HL-60 (cell line): ENCODE measurements at regions not wholly inside any gene's neighbourhood (a gene's known extent, or its start where the extent isn't known, plus 50 kb on each side); places are given as distances from the start of the nearest gene placed in this dataset.

Experiments
- DNase-seq, 2 experiments: peaks; one replicate each; pipeline ENCODE4 v3.0.0-alpha.2; 2010 to 2020; ENCODE audit warnings: low read depth in 1 of 2, low spot score in 1 of 2
- H3K27ac ChIP-seq: fragments of 250-450 bp; sonication (Bioruptor Pico); replicated peaks from 2 replicates; pipeline ENCODE4 v1.5.1; 2020; ENCODE audit warnings: mild to moderate bottlenecking, moderate library complexity
- H3K27me3 ChIP-seq: fragments of 250-450 bp; sonication (Bioruptor Pico); 2 replicates; pipeline ENCODE4 v1.5.1; 2021; ENCODE audit warnings: mild to moderate bottlenecking, moderate library complexity; ENCODE audit not compliant: insufficient read depth, poor library complexity, severe bottlenecking
- H3K4me3 ChIP-seq: replicated peaks from 2 replicates; pipeline ENCODE4 v1.5.1; 2011; ENCODE audit warnings: mild to moderate bottlenecking, control low read depth, low read length; ENCODE audit not compliant: insufficient read depth
- CTCF ChIP-seq: IDR thresholded peaks from one replicate; pipeline ENCODE4 v1.5.1; 2011; ENCODE audit warnings: low read length, control low read depth, inconsistent platforms; ENCODE audit not compliant: insufficient read depth
- GABPA ChIP-seq: IDR thresholded peaks from 2 replicates; pipeline ENCODE4 v1.6.1; 2012; ENCODE audit warnings: low read depth
- POLR2AphosphoS5 ChIP-seq: IDR thresholded peaks from 2 replicates; pipeline ENCODE4 v1.6.1; 2012; ENCODE audit warnings: low read depth
- SPI1 ChIP-seq: IDR thresholded peaks from 2 replicates; pipeline ENCODE4 v1.6.1; 2012; ENCODE audit warnings: low read depth, mild to moderate bottlenecking, borderline replicate concordance
- TF ChIP-seq, protein P1 (sequence below): IDR thresholded peaks from 2 replicates; pipeline ENCODE4 v1.6.1; 2012; ENCODE audit warnings: low read depth; ENCODE audit not compliant: insufficient replicate concordance

GRCh38 chr2:6181525-6181924 lies 489.3 kb downstream of the SOX11 start:
- TF ChIP-seq POLR2AphosphoS5 (no peak), SPI1 (no peak), CTCF (no peak), GABPA (no peak)
- TF ChIP-seq, protein P1, sequence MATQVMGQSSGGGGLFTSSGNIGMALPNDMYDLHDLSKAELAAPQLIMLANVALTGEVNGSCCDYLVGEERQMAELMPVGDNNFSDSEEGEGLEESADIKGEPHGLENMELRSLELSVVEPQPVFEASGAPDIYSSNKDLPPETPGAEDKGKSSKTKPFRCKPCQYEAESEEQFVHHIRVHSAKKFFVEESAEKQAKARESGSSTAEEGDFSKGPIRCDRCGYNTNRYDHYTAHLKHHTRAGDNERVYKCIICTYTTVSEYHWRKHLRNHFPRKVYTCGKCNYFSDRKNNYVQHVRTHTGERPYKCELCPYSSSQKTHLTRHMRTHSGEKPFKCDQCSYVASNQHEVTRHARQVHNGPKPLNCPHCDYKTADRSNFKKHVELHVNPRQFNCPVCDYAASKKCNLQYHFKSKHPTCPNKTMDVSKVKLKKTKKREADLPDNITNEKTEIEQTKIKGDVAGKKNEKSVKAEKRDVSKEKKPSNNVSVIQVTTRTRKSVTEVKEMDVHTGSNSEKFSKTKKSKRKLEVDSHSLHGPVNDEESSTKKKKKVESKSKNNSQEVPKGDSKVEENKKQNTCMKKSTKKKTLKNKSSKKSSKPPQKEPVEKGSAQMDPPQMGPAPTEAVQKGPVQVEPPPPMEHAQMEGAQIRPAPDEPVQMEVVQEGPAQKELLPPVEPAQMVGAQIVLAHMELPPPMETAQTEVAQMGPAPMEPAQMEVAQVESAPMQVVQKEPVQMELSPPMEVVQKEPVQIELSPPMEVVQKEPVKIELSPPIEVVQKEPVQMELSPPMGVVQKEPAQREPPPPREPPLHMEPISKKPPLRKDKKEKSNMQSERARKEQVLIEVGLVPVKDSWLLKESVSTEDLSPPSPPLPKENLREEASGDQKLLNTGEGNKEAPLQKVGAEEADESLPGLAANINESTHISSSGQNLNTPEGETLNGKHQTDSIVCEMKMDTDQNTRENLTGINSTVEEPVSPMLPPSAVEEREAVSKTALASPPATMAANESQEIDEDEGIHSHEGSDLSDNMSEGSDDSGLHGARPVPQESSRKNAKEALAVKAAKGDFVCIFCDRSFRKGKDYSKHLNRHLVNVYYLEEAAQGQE: no peak
- Histone ChIP-seq H3K4me3 (no peak overlapping the region), H3K27me3 (no peaks in the 10 kb centered on the region), H3K27ac (no peak overlapping the region)
- no peak for DNase-seq

GRCh38 chr2:6181926-6182325 lies 489.7 kb downstream of the SOX11 start:
- DNase-seq: no peak
- no peaks in the 10 kb centered on the region for H3K27me3 ChIP-seq
- H3K27ac ChIP-seq: no peak overlapping the region
- no peak overlapping the region for H3K4me3 ChIP-seq
- TF ChIP-seq CTCF (no peak), SPI1 (no peak), POLR2AphosphoS5 (no peak), GABPA (no peak)
- TF ChIP-seq, protein P1: no peak

DNA sequence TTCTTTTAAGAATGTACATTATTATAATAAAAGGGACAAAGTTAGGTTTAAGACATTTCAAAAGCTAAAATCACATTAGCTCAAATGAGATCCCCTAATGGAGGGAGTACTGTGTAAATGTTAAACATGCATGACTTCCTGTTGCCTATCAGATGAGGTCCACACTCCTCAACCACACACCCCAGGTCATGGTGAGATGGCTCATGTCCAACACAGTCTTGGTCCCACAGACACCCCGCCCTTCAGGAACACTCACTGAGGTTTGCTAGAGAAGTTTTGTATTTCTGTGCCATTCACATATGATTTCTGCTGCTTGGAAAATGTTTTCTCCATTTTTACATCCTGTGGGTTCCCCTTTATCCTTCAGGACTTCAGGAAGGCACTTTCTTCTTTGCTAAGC lies 491.0 kb downstream of the SOX11 start:
- TF ChIP-seq CTCF: no peak
- TF ChIP-seq GABPA: no peak
- no peak for TF ChIP-seq SPI1
- Histone ChIP-seq H3K27ac (no peak overlapping the region), H3K27me3 (no peaks in the 10 kb centered on the region), H3K4me3 (no peak overlapping the region)
- DNase-seq: no peak

DNA sequence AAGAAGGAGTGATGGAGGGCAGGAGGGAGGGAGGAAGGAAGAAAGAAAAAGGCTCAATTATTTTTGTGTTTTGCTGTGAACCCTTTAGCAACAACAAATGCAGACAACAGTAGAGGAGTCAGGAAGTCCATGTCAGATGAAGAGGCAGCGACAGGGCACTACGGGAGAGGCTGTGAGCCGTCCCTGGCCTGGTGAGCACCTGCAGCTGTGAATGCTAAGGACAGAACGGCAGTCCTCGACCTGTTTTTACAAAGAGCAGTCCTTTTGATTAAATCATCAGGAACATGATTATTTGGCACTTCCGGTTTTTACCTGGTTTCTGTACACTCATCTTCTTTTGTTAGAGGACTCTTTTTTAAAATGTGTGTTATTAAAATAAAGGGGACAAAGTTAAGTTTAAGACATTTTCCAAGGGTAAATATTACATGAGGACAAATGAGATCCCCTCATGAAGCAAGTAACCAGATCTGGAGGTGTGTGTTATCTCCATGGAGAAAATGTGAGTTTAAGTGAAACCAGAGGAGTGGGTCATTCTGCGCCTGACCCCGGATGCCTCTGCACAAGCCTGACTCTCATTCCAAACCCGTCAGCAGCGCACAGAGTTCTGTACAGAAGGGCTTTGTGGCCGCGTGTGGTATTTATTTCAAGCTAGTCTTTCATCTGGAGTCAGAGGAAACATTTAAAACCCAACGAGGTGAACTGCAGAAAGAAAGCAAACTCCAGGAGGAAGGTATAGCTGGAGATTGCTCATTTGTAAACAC lies 492.5 kb downstream of the SOX11 start:
- DNase-seq: no peak
- H3K27me3 ChIP-seq: no peaks in the 10 kb centered on the region
- no peak overlapping the region for H3K4me3 ChIP-seq
- TF ChIP-seq, protein P1: no peak
- TF ChIP-seq POLR2AphosphoS5: no peak
- H3K27ac ChIP-seq: no peak overlapping the region
